ENCODE measurements at regions not wholly inside any gene's neighbourhood (a gene's known extent, or its start where the extent isn't known, plus 50 kb on each side); places are given as distances from the start of the nearest gene placed in this dataset.

GRCh38 chrX:39600222-39600621 is 497.5 kb downstream of the BCOR start:
- dilution Hi-C loops (cut with HindIII; ENCODE audit: low sequenced_read_pairs, unreplicated experiment) = no loop called here
- H3K4me3 ChIP-seq (ENCODE audit: insufficient read depth, low read depth, low read length) = no peak overlapping the region
- no peak overlapping the region for H3K27ac ChIP-seq (ENCODE audit: insufficient read depth, low read length)
- H2AFZ ChIP-seq (replicated peaks; ENCODE audit: low read length, poor library complexity) = no peak overlapping the region
- ChIA-PET POLR2A (ENCODE audit: unreplicated experiment) (no interaction called here), CTCF (no interaction called here)
- H3K4me1 ChIP-seq (ENCODE audit: control insufficient read depth, insufficient read depth, low read length) = no peaks in the 10 kb centered on the region
- no peak overlapping the region for H3K9ac ChIP-seq (ENCODE audit: low read depth, low read length)
- no peak overlapping the region for H3K23ac ChIP-seq (ENCODE audit: low read depth, low read length)
- H3K79me1 ChIP-seq (ENCODE audit: low read depth in 1 of 2, low read length in 2 of 2) = no peaks in the 10 kb centered on the region
- no peaks in the 10 kb centered on the region for H3K36me3 ChIP-seq (ENCODE audit: control insufficient read depth, insufficient read depth, low read length)
- TF ChIP-seq RAD21 (IDR thresholded peaks at IDR 0.05; ENCODE audit: low read length) = no peak
- no peak for TF ChIP-seq POLR2A (IDR thresholded peaks at IDR 0.05; ENCODE audit: low read depth, low read length)
- no peak for TF ChIP-seq MAFK (IDR thresholded peaks at IDR 0.05; ENCODE audit: low read depth, low read length)
- no peak for TF ChIP-seq MAZ (IDR thresholded peaks at IDR 0.05; ENCODE audit: borderline replicate concordance, low read depth, low read length)
- TF ChIP-seq CTCF (conservative IDR thresholded peaks at IDR 0.05; ENCODE audit: low read depth, low read length) = no peak
- no peak for TF ChIP-seq NFE2L2 (IDR thresholded peaks at IDR 0.05; ENCODE audit: low read depth, low read length)
- no peak for TF ChIP-seq ELK1 (IDR thresholded peaks at IDR 0.05; ENCODE audit: borderline replicate concordance, low read depth, low read length)
- TF ChIP-seq FOS (IDR thresholded peaks at IDR 0.05; ENCODE audit: low read depth, low read length) = no peak
- no peak for TF ChIP-seq BHLHE40 (IDR thresholded peaks at IDR 0.05; ENCODE audit: low read depth, low read length)
- no peak for TF ChIP-seq RCOR1 (IDR thresholded peaks at IDR 0.05; ENCODE audit: insufficient replicate concordance, low read length)
- no peak for TF ChIP-seq SMC3 (IDR thresholded peaks at IDR 0.05; ENCODE audit: low read depth, low read length)
- H4K8ac ChIP-seq (ENCODE audit: low read depth in 2 of 2, low read length in 2 of 2) = no peak overlapping the region
- BruUV-seq (replicated peaks) = no TSS peak
- in situ Hi-C loops (cut with MboI; ENCODE audit: low sequenced_read_pairs) = no loop called here
- no peak overlapping the region for H3K4me2 ChIP-seq (ENCODE audit: low read depth, low read length)
- no peak overlapping the region for H2BK120ac ChIP-seq (ENCODE audit: low read depth, low read length)
- H4K91ac ChIP-seq (ENCODE audit: insufficient read depth, low read depth, low read length) = no peak overlapping the region
- H3K4ac ChIP-seq (ENCODE audit: low read depth, low read length) = no peak overlapping the region
- no peak overlapping the region for H2BK5ac ChIP-seq (ENCODE audit: low read depth, low read length, poor library complexity, severe bottlenecking)
- peaks cover 31% of the 10 kb centered on the region; the same call in 1 of the 2 replicates for H3K27me3 ChIP-seq (ENCODE audit: control insufficient read depth, insufficient read depth, low read length)
- 8% methylated on average over 2 of the region's 6 CpGs; no CpG with 5 or more reads in 1 of the 2 experiments for whole genome bisulfite sequencing, 2 experiments (ENCODE audit: extremely low coverage in 2 of 2, insufficient read length in 1 of 2)
- H2AK9ac ChIP-seq (replicated peaks; ENCODE audit: low read depth, low read length, poor library complexity) = no peak overlapping the region
- H2BK20ac ChIP-seq (ENCODE audit: low read depth, low read length) = no peak overlapping the region
- no peak for DNase-seq
- intact Hi-C loops (cut with micrococcal nuclease) = no loop called here
- no peaks in the 10 kb centered on the region for H3K9me1 ChIP-seq (ENCODE audit: insufficient read depth, low read length)
- H3K9me3 ChIP-seq (ENCODE audit: control insufficient read depth, insufficient read depth, low read length) = no peaks in the 10 kb centered on the region
- H4K5ac ChIP-seq (ENCODE audit: low read depth, low read length) = no peak overlapping the region
- no peak overlapping the region for H3K14ac ChIP-seq (replicated peaks; ENCODE audit: low read depth, low read length)
- no peak for ATAC-seq (ENCODE audit: low read depth)
- no peak overlapping the region for H2AK5ac ChIP-seq (ENCODE audit: low read depth, low read length)
- no peak overlapping the region for H3K18ac ChIP-seq (ENCODE audit: low read depth, low read length)
- no peak overlapping the region for H2BK15ac ChIP-seq (ENCODE audit: low read depth, low read length)
- H4K20me1 ChIP-seq (ENCODE audit: insufficient read depth, low read length) = no peaks in the 10 kb centered on the region
- no peak overlapping the region for H3K56ac ChIP-seq (ENCODE audit: extremely low read depth, insufficient read depth, low read length)

Measured in IMR-90 (cell line).